ENCODE measurements at regions not wholly inside any gene's neighbourhood (a gene's known extent, or its start where the extent isn't known, plus 50 kb on each side); places are given as distances from the start of the nearest gene placed in this dataset.
A peak's percentile ranks its signal among the peaks of the same experiment; 100 is the strongest.

- DNase-seq (ENCODE audit: low spot score), result no peak
Measured at GRCh38 chr4:162943263-162943662, 223.4 kb downstream of the NAF1 start.

GRCh38 chr4:162938738-162939485 is 227.8 kb downstream of the NAF1 start:
- no peak for DNase-seq (ENCODE audit: low spot score)

DNA sequence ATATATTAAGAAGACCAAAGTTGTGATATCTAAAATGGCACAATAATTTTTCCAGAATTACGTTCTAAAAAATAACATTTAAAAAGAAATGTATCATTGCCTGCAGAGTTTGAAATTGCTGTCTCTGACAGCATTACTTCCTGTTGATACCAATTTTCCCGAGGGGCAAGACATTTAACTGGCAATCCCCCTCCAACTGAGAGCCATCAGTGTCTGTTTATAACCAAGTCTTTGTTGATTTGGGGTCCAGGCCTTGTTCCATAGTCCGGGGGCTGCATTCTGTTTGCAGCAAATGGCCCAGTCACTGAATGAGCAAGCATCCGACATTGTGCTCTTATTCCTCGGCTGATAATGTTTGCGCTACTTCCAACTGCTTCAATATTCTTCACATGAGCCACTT is 231.5 kb downstream of the NAF1 start:
- no peak for DNase-seq (ENCODE audit: low spot score)

DNA sequence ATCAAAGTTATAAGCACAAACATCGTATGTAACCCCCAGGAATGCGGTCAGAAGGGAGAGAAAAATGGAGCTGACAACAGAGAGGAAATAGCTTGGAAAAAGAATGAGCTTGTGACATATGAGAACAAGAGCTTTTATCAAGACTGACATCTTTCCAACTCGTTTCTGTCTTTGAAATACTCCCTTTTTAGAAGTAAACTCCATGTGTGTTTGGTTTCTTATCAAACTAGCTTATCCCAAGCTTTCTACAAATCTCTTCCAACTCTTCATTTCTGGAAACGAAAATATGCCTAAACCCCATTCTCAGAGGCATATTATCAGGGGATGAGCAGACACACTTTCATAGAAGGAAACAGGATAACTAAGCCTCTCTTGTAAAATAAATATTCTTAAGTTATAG is 235.4 kb downstream of the NAF1 start:
- DNase-seq (ENCODE audit: low spot score), result no peak

GRCh38 chr4:162921178-162921785 is 245.4 kb downstream of the NAF1 start:
- DNase-seq (ENCODE audit: low spot score), result no peak

GRCh38 chr4:162920649-162921048 is 246.0 kb downstream of the NAF1 start:
- no peak for DNase-seq (ENCODE audit: low spot score)

- no peak for DNase-seq (ENCODE audit: low spot score)
Measured at GRCh38 chr4:162912482-162912881, 254.2 kb downstream of the NAF1 start.

DNA sequence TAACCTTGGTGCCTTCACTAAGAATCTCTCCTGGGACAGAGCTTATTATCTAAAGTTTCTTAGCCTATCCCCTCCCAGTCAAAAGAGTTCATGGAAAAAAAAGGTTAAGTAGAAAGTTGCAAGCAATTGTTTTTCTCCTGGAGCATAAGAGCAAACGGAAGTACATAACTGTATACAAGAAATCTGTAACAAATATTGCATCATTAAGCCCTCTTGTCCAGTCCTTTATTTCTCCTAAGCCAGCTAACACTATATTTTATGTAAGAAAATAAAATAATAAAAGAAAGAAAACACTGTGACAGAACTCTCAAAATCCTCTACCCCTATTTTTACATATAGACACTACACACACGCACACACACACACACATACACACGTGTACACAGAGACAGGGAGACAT is 255.3 kb downstream of the NAF1 start:
- DNase-seq (ENCODE audit: low spot score), result no peak

DNA sequence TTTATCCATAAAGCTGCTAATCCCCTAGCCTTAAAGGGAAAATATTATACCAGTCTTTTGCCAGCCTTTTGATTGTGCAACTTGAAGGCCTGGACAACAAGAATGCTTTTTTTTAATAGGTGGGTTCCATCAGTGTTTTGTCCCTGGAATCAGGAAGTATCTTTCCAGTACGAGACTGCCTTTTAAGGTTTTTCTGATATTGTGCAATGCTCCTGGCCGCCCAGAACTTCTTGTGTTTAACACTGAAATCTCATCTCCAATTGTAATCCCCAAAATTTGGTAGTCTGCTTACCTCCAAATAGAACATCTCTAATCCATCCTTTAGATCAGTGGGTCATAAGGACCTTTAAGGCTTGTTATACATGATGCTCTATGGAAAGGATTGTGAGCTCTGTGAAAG is 256.7 kb downstream of the NAF1 start:
- DNase-seq (ENCODE audit: low spot score), result peak; percentile 19

GRCh38 chr4:162894387-162894786 is 272.3 kb downstream of the NAF1 start:
- DNase-seq (ENCODE audit: low spot score), result no peak

DNA sequence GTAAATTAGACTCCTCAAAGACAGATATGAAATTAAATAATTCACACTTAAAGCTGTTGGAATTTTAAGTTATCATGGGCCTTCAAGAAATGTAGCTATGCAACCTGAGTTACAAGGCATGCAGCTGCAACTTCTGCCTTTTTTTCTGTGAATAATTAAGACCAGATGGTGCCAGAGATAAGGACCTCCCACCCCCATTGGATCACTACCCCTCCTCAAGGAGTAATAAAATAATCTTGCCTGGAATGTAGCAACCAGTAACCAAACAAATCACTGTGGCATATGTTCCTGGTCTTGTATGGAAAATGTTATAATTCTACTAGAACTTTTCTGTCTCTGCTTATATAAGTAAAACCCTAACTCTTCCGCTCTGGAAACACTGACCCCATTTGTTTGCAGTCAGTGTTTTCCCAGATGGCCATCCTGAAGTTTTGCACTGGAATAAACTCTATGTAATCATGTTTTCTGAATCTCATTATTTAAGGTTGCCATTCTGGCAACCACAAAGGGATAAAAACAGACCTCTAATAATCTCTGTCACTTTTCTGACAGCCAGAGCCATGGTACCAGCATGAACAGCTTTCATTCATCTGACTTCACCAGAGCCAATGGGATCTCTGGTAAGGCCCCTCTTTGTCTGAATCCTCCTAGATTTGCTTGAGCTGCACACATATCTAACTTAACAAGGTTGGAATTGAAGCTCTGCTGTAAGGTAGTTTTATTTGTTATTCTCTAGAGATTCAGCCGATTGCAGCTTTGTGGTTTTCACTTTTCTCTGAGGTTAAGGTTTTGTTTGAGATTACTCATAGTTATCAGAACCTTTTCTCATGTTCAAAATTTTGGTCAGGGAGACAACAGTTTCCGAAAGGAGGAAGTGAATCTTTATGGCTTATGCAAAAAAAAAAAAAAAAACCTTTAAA is 274.6 kb downstream of the NAF1 start:
- peak; percentile 22 for DNase-seq (ENCODE audit: low spot score)

- no peak for DNase-seq (ENCODE audit: low spot score)
Measured at GRCh38 chr4:162878096-162878495, 288.6 kb downstream of the NAF1 start.

DNA sequence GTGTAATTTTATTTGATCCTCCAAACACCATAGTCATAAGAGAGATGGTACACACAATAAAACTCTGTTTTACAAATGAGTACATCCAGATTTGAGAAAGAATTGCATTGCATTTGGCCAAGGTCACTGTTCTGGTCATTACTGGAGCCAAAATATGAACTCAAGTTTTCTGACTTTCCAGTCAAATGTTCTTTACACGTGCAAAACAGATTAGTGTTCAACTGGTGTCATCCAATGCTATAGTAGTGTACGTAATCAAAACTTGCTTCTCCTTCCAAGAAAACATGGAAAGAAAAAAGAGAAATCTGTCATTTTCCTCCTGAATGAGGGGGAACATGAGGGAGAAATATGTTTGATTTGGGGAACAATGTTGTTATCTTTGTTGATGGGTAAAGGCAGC is 291.9 kb downstream of the NAF1 start:
- no peak for DNase-seq (ENCODE audit: low spot score)

DNA sequence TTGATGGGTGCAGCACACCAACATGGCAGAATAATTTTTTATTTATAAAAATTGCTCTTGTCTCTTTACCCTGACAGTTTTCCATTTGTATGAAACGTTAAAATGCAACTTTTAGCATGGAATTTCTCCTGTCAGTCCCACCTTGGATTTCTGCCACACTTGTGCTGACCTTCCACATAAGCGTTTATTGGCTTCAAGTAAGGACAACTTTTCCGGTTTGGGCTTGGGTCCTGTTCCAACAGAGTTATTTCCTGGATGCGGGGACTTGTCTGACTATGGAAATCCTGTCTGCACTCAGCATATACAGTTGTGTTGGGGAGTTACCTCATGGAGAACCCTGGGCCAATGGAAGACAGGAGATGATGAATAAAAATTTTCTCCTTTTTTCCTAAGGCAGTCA is 294.7 kb downstream of the NAF1 start:
- DNase-seq (ENCODE audit: low spot score), result no peak

DNA sequence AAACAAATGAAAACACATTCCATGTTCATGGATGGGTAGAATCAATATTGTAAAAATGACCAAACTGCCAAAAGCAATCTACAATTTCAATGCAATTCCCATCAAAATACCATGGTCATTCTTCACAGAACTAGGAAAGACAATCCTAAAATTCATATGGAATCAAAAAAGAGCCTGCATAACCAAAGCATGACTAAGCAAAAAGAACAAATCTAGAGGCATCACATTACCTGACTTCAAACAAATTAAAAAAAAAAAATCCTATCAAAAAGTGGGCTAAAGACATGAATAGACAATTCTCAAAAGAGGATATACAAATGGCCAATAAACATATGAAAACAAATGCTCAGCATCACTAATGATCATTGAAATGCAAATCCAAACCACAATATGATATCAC is 297.5 kb downstream of the NAF1 start:
- DNase-seq (ENCODE audit: low spot score), result no peak

- DNase-seq (ENCODE audit: low spot score), result no peak
Measured at GRCh38 chr4:162866565-162866964, 300.1 kb downstream of the NAF1 start.

GRCh38 chr4:162865102-162865501 is 301.6 kb downstream of the NAF1 start:
- DNase-seq (ENCODE audit: low spot score), result no peak

- peak; percentile 31 for DNase-seq (ENCODE audit: low spot score)
Measured at GRCh38 chr4:162853788-162854187, 312.9 kb downstream of the NAF1 start.

DNA sequence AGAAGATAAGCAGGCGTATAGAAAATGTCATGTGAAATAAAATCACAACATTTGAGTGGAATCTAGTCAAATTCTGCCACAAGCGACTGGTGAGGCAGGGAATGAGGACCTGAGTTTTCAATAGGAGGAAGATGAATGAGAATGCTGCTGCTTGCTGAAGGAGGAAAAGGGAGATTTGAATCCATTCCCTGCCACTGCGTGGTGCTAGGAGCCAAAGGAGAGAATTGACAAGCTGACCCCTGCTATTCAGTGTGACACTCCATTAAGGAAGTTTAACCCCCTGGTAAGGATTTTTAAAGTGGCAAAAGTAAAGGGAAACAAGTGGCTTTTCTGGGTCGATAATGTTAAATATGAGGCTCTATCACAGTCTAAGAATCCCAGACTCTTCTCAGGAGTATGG is 314.0 kb downstream of the NAF1 start:
- no peak for DNase-seq (ENCODE audit: low spot score)

- peak; percentile 84 for DNase-seq (ENCODE audit: low spot score)
Measured at GRCh38 chr4:162851241-162851758, 315.4 kb downstream of the NAF1 start.

GRCh38 chr4:162849937-162850336 is 316.8 kb downstream of the NAF1 start:
- peak; percentile 24 for DNase-seq (ENCODE audit: low spot score)

GRCh38 chr4:162847945-162848549 is 318.6 kb downstream of the NAF1 start:
- peak; percentile 22 for DNase-seq (ENCODE audit: low spot score)

Measured in pons (tissue), 1 donor.